Esophagus squamous epithelium (tissue), 5 donors: ENCODE measurements at regions not wholly inside any gene's neighbourhood (a gene's known extent, or its start where the extent isn't known, plus 50 kb on each side); places are given as distances from the start of the nearest gene placed in this dataset.

Experiments
- DNase-seq: peaks from one replicate; lab custom pipeline; 2025; lab: John Stamatoyannopoulos, UW
- H3K27ac ChIP-seq, 4 donors: fragments of 200-600 bp; sonication (generic); one replicate each; pipeline ENCODE4 v1.5.1; 2016 to 2019; ENCODE audit warnings: mild to moderate bottlenecking in 1 of 4
- H3K27me3 ChIP-seq, 4 donors: fragments of 200-600 bp; sonication (generic); 1 replicate in 3 of 4; 2 replicates in 1 of 4; pipeline versions ENCODE4 v1.5.1 to v1.6.0; 2017 to 2021; ENCODE audit warnings: antibody characterized with exemption in 1 of 4
- H3K36me3 ChIP-seq, 3 donors: fragments of 200-600 bp; sonication (generic); one replicate each; pipeline ENCODE4 v1.5.1; 2016 to 2019
- H3K4me1 ChIP-seq, 3 donors: fragments of 200-600 bp; sonication (generic); one replicate each; pipeline ENCODE4 v1.5.1; 2017 to 2019
- H3K4me3 ChIP-seq, 4 donors: fragments of 200-600 bp; sonication (generic); 1 replicate in 3 of 4; 2 replicates in 1 of 4; pipeline ENCODE4 v1.5.1; 2016 to 2019; ENCODE audit warnings: mild to moderate bottlenecking in 2 of 4, moderate library complexity in 1 of 4
- H3K9me3 ChIP-seq, 3 donors: fragments of 200-600 bp; sonication (generic); one replicate each; pipeline ENCODE4 v1.5.1; 2016 to 2019
- CTCF ChIP-seq, 6 experiments: fragments of 450-650 bp in 4 of 6; fragments of 200-600 bp in 2 of 6; sonication (generic) in 2 of 6; IDR thresholded peaks; one replicate each; pipeline ENCODE4 v1.5.1; 2016 to 2019; ENCODE audit warnings: antibody characterized with exemption in 6 of 6, mild to moderate bottlenecking in 4 of 6, moderate library complexity in 4 of 6
- POLR2A ChIP-seq, 4 donors: fragments of 450-650 bp; IDR thresholded peaks; one replicate each; pipeline ENCODE4 v1.6.1; 2017; ENCODE audit warnings: antibody characterized with exemption in 4 of 4, mild to moderate bottlenecking in 4 of 4, moderate library complexity in 3 of 4
- WGBS, 2 donors: methylation state at CpG; one replicate each; pipeline ENCODE4 v1.1.5; 2018; 5-methylcytosine and 5-hydroxymethylcytosine counted together
- intact Hi-C: fragments of 100-400 bp; cut with DNase I; formaldehyde crosslinking; loops from one replicate; pipeline ENCODE4 v1.15.0; 2022
- donor health status: DM: yes; HTN: yes; CAD: no.

GRCh38 chr6:9085054-9085708 lies 649.8 kb upstream of the SLC35B3 start:
- no peaks in the 10 kb centered on the region for H3K9me3 ChIP-seq
- DNase-seq, result no peak
- intact Hi-C loops, result no loop called here
- H3K36me3 ChIP-seq, result no peaks in the 10 kb centered on the region
- H3K27ac ChIP-seq, result no peak overlapping the region
- TF ChIP-seq CTCF (IDR thresholded peaks at IDR 0.05) (no peak), POLR2A (IDR thresholded peaks at IDR 0.05) (no peak)
- H3K27me3 ChIP-seq, result no peaks in the 10 kb centered on the region
- WGBS, 2 donors, result 45 to 66% methylated on average over 3 of the region's 3 CpGs
- no peaks in the 10 kb centered on the region for H3K4me1 ChIP-seq
- no peak overlapping the region for H3K4me3 ChIP-seq

- WGBS, 2 donors, result 87 to 95% methylated on average over 2 of the region's 2 CpGs
- no peak for DNase-seq
- intact Hi-C loops, result no loop called here
- no peaks in the 10 kb centered on the region for H3K4me1 ChIP-seq
- no peaks in the 10 kb centered on the region for H3K36me3 ChIP-seq
- H3K27me3 ChIP-seq, result no peaks in the 10 kb centered on the region
- H3K4me3 ChIP-seq, result no peak overlapping the region
- no peaks in the 10 kb centered on the region for H3K9me3 ChIP-seq
- H3K27ac ChIP-seq, result no peak overlapping the region
- no peak for TF ChIP-seq POLR2A (IDR thresholded peaks at IDR 0.05)
- TF ChIP-seq CTCF (IDR thresholded peaks at IDR 0.05), result no peak
Observed at GRCh38 chr6:9083108-9083507, 647.8 kb upstream of the SLC35B3 start.

- Histone ChIP-seq H3K4me1 (peaks cover 0 to 30% (median 0%) of the 10 kb centered on the region in 3 donors), H3K4me3 (no peak overlapping the region), H3K36me3 (no peaks in the 10 kb centered on the region), H3K27ac (no peak overlapping the region), H3K27me3 (no peaks in the 10 kb centered on the region), H3K9me3 (no peaks in the 10 kb centered on the region)
- no peak for DNase-seq
- TF ChIP-seq CTCF (IDR thresholded peaks at IDR 0.05) (no peak), POLR2A (IDR thresholded peaks at IDR 0.05) (no peak)
- WGBS, 2 donors, result 75 to 92% methylated on average over 2 to 3 of the region's 3 CpGs
- intact Hi-C loops, result no loop called here
Observed at GRCh38 chr6:9066726-9067125, 631.4 kb upstream of the SLC35B3 start.

- no peaks in the 10 kb centered on the region for H3K36me3 ChIP-seq
- peaks cover 0 to 17% (median 0%) of the 10 kb centered on the region in 3 donors for H3K4me1 ChIP-seq
- no peak overlapping the region for H3K4me3 ChIP-seq
- intact Hi-C loops, result no loop called here
- no peak for TF ChIP-seq POLR2A (IDR thresholded peaks at IDR 0.05)
- TF ChIP-seq CTCF (IDR thresholded peaks at IDR 0.05), result no peak
- no peak overlapping the region for H3K27ac ChIP-seq
- no peak for DNase-seq
- 10 to 21% methylated on average over 1 of the region's 1 CpG for WGBS, 2 donors
- no peaks in the 10 kb centered on the region for H3K27me3 ChIP-seq
- no peaks in the 10 kb centered on the region for H3K9me3 ChIP-seq
Observed at GRCh38 chr6:9064156-9064555, 628.8 kb upstream of the SLC35B3 start.

- DNase-seq, result no peak
- intact Hi-C loops, result no loop called here
- TF ChIP-seq CTCF (IDR thresholded peaks at IDR 0.05) (no peak), POLR2A (IDR thresholded peaks at IDR 0.05) (no peak)
Observed at GRCh38 chr6:9062596-9062995, 627.3 kb upstream of the SLC35B3 start.

More at GRCh38 chr6:9062596-9062995, 627.3 kb upstream of the SLC35B3 start:
- H3K9me3 ChIP-seq, result no peaks in the 10 kb centered on the region
- WGBS, 2 donors, result 38 to 59% methylated on average over 2 of the region's 2 CpGs
- H3K27me3 ChIP-seq, result no peaks in the 10 kb centered on the region
- H3K4me1 ChIP-seq, result peaks cover 0 to 17% (median 0%) of the 10 kb centered on the region in 3 donors
- H3K36me3 ChIP-seq, result no peaks in the 10 kb centered on the region
- no peak overlapping the region for H3K4me3 ChIP-seq
- no peak overlapping the region for H3K27ac ChIP-seq
